Kidney (tissue), 13 donors: ENCODE measurements at regions not wholly inside any gene's neighbourhood (a gene's known extent, or its start where the extent isn't known, plus 50 kb on each side); places are given as distances from the start of the nearest gene placed in this dataset.
A peak's percentile ranks its signal among the peaks of the same experiment; 100 is the strongest.

Experiments
- DNase-seq, 5 donors: peaks; one replicate each; pipeline ENCODE4 v3.0.0-alpha.2; 2013 to 2020
- FAIRE-seq: peaks from 2 replicates; lab custom pipeline; 2012; peaks lifted over from hg19 to GRCh38; lab: Jason Lieb, UNC
- H3K27ac ChIP-seq, 2 donors: one replicate each; pipeline ENCODE4 v1.7.0; 2013; ENCODE audit warnings: low read depth in 2 of 2, low read length in 2 of 2, inconsistent platforms in 1 of 2
- H3K27me3 ChIP-seq: one replicate; pipeline ENCODE4 v1.7.1; 2013; ENCODE audit warnings: low read length, inconsistent platforms; ENCODE audit not compliant: control insufficient read depth, insufficient read depth
- H3K36me3 ChIP-seq, 3 donors: one replicate each; pipeline versions ENCODE4 v1.7.0 to v1.7.1; 2013; ENCODE audit warnings: low read length in 3 of 3, control low read depth in 1 of 3, inconsistent platforms in 1 of 3; ENCODE audit not compliant: insufficient read depth in 3 of 3, control insufficient read depth in 2 of 3
- H3K4me1 ChIP-seq, 3 donors: one replicate each; pipeline versions ENCODE4 v1.7.0 to v1.7.1; 2013; ENCODE audit warnings: low read length in 3 of 3, inconsistent platforms in 1 of 3, low read depth in 1 of 3; ENCODE audit not compliant: control insufficient read depth in 2 of 3, insufficient read depth in 2 of 3
- H3K4me3 ChIP-seq, 3 donors: one replicate each; pipeline versions ENCODE4 v1.7.0 to v1.8.1; 2013; ENCODE audit warnings: low read length in 3 of 3, control low read depth in 1 of 3, inconsistent platforms in 1 of 3
- H3K9ac ChIP-seq, 3 donors: one replicate each; pipeline versions ENCODE4 v1.7.0 to v1.7.1; 2013; ENCODE audit warnings: low read length in 3 of 3, control low read depth in 1 of 3, inconsistent platforms in 1 of 3
- H3K9me3 ChIP-seq, 3 donors: one replicate each; pipeline versions ENCODE4 v1.7.0 to v1.7.1; 2013; ENCODE audit warnings: low read length in 3 of 3, control low read depth in 1 of 3, inconsistent platforms in 1 of 3; ENCODE audit not compliant: control insufficient read depth in 2 of 3, insufficient read depth in 1 of 3
- intact Hi-C: fragments of 100-400 bp; cut with DNase I; formaldehyde crosslinking; loops from one replicate; pipeline ENCODE4 v1.11.1; 2022
- TF ChIP-seq, protein P1 (sequence below): IDR thresholded peaks from 3 replicates; pipeline ENCODE4 v1.5.1; 2012; ENCODE audit warnings: mild to moderate bottlenecking, moderate library complexity, borderline replicate concordance; ENCODE audit not compliant: insufficient read depth; ENCODE audit errors: extremely low read depth
- donor health status: control.
- donor health status: control.
- donor health status: control.
- donor health status: control.
- donor health status: control.
- donor health status: DM: yes; HTN: yes; CAD: no.
- donor health status: Normal renal cell carcinoma (clear cell type).

GRCh38 chr15:53400986-53401385 lies 358.5 kb downstream of the WDR72 start:
- Histone ChIP-seq H3K9ac (no peak overlapping the region), H3K36me3 (no peaks in the 10 kb centered on the region), H3K4me3 (no peak overlapping the region), H3K27me3 (no peaks in the 10 kb centered on the region), H3K4me1 (no peaks in the 10 kb centered on the region), H3K27ac (no peak overlapping the region), H3K9me3 (no peaks in the 10 kb centered on the region)
- intact Hi-C loops: no loop called here
- DNase-seq (no peak), FAIRE-seq (no peak)
- TF ChIP-seq, protein P1, sequence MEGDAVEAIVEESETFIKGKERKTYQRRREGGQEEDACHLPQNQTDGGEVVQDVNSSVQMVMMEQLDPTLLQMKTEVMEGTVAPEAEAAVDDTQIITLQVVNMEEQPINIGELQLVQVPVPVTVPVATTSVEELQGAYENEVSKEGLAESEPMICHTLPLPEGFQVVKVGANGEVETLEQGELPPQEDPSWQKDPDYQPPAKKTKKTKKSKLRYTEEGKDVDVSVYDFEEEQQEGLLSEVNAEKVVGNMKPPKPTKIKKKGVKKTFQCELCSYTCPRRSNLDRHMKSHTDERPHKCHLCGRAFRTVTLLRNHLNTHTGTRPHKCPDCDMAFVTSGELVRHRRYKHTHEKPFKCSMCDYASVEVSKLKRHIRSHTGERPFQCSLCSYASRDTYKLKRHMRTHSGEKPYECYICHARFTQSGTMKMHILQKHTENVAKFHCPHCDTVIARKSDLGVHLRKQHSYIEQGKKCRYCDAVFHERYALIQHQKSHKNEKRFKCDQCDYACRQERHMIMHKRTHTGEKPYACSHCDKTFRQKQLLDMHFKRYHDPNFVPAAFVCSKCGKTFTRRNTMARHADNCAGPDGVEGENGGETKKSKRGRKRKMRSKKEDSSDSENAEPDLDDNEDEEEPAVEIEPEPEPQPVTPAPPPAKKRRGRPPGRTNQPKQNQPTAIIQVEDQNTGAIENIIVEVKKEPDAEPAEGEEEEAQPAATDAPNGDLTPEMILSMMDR: no peak

DNA sequence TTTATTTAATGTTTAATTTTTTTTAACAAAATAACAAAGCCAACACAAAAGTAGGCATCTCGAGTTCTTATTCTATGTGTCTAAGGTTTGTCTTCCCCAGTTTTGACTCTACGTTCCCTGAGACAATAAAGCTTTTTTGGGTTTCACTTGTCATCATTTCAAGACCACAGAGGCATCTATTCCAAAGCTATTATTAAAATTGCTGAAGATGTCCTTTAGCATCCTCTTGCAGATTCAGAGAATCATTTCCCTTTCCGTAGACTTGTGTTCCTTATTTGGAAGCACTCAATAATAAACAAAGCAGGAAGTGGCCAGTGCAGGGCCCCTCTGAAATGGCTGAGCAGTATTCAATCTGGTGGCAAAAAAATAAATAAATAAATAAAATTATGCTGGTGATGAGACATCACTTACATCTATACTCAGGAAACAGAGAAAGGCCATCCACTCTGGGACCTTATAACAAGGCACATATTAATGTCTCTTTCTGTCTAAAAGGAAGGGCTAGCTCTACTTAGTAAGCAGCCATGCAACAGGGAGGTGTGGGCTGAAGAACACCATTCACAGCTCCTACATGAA lies 362.3 kb downstream of the WDR72 start:
- DNase-seq: peak in 1 of 5 donors; percentile 10
- FAIRE-seq: no peak
- intact Hi-C loops: no loop called here
- Histone ChIP-seq H3K27me3 (no peaks in the 10 kb centered on the region), H3K36me3 (no peaks in the 10 kb centered on the region), H3K4me1 (no peaks in the 10 kb centered on the region), H3K27ac (no peak overlapping the region), H3K9ac (no peak overlapping the region), H3K9me3 (no peaks in the 10 kb centered on the region), H3K4me3 (no peak overlapping the region)
- TF ChIP-seq, protein P1: no peak

DNA sequence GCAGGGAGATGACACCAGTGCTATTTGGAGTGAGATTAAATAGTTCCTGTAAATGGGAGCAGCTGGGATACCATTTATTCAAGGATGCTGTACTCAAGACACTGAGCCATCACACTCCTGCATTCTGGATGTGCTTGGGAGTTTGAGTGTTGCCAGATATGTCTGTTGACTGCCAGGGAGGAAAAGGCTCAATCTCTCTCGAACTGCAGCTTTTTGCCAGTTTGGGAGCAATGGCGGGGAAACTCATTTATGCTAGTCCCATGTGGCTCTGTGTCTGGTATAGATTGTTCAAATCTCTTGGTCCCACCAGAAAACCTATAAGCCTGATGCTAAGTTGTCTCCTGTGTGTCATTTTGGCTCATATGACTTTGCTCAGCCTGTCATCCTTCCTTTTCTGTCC lies 363.6 kb downstream of the WDR72 start:
- Histone ChIP-seq H3K27ac (no peak overlapping the region), H3K9ac (no peak overlapping the region), H3K4me1 (no peaks in the 10 kb centered on the region), H3K27me3 (no peaks in the 10 kb centered on the region), H3K9me3 (no peaks in the 10 kb centered on the region), H3K36me3 (no peaks in the 10 kb centered on the region), H3K4me3 (no peak overlapping the region)
- FAIRE-seq: no peak
- TF ChIP-seq, protein P1: no peak
- DNase-seq: no peak
- intact Hi-C loops: no loop called here

DNA sequence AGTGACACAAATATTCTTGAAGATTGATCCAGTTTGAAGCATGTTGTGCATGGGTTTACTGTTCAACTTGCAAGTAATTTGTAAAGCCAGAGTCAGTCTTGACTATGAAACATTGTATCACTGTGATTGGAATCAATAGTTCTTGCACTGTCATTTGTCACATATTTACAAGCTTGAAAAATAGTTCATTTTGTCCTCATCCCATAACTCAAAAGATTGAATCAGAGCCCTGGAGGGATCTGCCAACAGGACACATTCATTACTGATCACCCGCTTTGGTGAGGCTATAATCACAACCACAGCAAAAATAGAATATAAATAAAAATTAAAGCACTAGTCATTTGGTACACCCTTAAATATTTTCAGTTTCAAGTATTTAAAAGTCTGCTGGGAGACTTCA lies 368.9 kb downstream of the WDR72 start:
- Histone ChIP-seq H3K4me3 (no peak overlapping the region), H3K4me1 (no peaks in the 10 kb centered on the region), H3K27ac (no peak overlapping the region), H3K9ac (no peak overlapping the region), H3K36me3 (no peaks in the 10 kb centered on the region), H3K9me3 (no peaks in the 10 kb centered on the region), H3K27me3 (no peaks in the 10 kb centered on the region)
- TF ChIP-seq, protein P1: no peak
- DNase-seq (no peak), FAIRE-seq (no peak)
- intact Hi-C loops: no loop called here
